ENCODE measurements at regions not wholly inside any gene's neighbourhood (a gene's known extent, or its start where the extent isn't known, plus 50 kb on each side); places are given as distances from the start of the nearest gene placed in this dataset.

DNA sequence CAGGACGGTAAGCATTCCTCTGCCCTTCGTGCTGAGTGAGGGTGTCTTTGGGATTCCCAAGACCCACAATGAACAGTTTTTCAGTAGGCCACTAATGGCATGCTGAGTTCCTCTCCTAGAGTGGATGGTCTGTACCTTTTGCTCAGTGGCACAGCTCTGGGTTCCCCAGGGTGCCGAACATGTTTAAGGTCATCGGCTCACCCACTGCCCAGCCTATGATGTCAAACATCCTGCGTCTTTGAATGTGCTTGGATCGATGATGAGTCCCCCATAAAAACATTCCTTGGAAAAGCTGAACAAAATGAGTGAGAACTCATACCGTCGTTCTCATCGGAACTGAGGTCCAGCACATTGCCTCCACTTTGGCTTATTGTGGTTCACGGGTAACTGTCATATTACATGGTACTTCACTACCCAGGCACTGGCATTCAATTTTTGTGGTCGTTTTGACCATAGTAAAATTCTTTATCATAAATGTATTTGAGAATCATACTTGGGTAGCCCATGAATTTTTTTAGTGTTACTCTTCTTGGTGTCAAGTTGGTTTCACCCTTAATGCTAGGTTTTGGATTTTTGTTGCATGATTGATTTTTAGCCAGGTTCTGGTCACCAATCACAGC lies 118.2 kb downstream of the SNRPN start:
- Histone ChIP-seq H3K27me3 (ENCODE audit: control insufficient read depth, insufficient read depth, low read length) (no peaks in the 10 kb centered on the region), H3K4me2 (ENCODE audit: low read depth, low read length) (no peak overlapping the region), H3K36me3 (ENCODE audit: control insufficient read depth, insufficient read depth, low read length) (peaks cover 96% of the 10 kb centered on the region), H2BK120ac (ENCODE audit: low read depth, low read length) (no peak overlapping the region), H2BK15ac (ENCODE audit: low read depth, low read length) (no peak overlapping the region), H3K9me1 (ENCODE audit: insufficient read depth, low read length) (no peaks in the 10 kb centered on the region), H3K4me3 (ENCODE audit: insufficient read depth, low read depth, low read length) (no peak overlapping the region), H2AK9ac (replicated peaks; ENCODE audit: low read depth, low read length, poor library complexity) (no peak overlapping the region), H2AK5ac (ENCODE audit: low read depth, low read length) (no peak overlapping the region), H4K5ac (ENCODE audit: low read depth, low read length) (no peak overlapping the region), H3K14ac (replicated peaks; ENCODE audit: low read depth, low read length) (no peak overlapping the region), H3K4me1 (ENCODE audit: control insufficient read depth, insufficient read depth, low read length) (no peaks in the 10 kb centered on the region), H3K18ac (ENCODE audit: low read depth, low read length) (no peak overlapping the region), H3K23ac (ENCODE audit: low read depth, low read length) (no peak overlapping the region), H3K4ac (ENCODE audit: low read depth, low read length) (no peak overlapping the region), H4K91ac (ENCODE audit: insufficient read depth, low read depth, low read length) (no peak overlapping the region), H3K27ac (ENCODE audit: insufficient read depth, low read length) (no peak overlapping the region), H3K9ac (ENCODE audit: low read depth, low read length) (no peak overlapping the region), H2AFZ (replicated peaks; ENCODE audit: low read length, poor library complexity) (no peak overlapping the region), H3K9me3 (ENCODE audit: control insufficient read depth, insufficient read depth, low read length) (peaks cover 100% of the 10 kb centered on the region), H2BK20ac (ENCODE audit: low read depth, low read length) (no peak overlapping the region), H2BK5ac (ENCODE audit: low read depth, low read length, poor library complexity, severe bottlenecking) (no peak overlapping the region), H3K56ac (ENCODE audit: extremely low read depth, insufficient read depth, low read length) (no peak overlapping the region), H4K20me1 (ENCODE audit: insufficient read depth, low read length) (no peaks in the 10 kb centered on the region), H3K79me1 (ENCODE audit: low read depth in 1 of 2, low read length in 2 of 2) (no peaks in the 10 kb centered on the region; a peak in 1 of 4 replicates), H4K8ac (ENCODE audit: low read depth in 2 of 2, low read length in 2 of 2) (no peak overlapping the region)
- ATAC-seq (ENCODE audit: low read depth) = no peak
- dilution Hi-C loops (cut with HindIII; ENCODE audit: low sequenced_read_pairs, unreplicated experiment) (no loop called here), in situ Hi-C loops (cut with MboI; ENCODE audit: low sequenced_read_pairs) (no loop called here), intact Hi-C loops (cut with micrococcal nuclease) (no loop called here)
- ChIA-PET CTCF (no interaction called here), POLR2A (ENCODE audit: unreplicated experiment) (no interaction called here)
- DNase-seq = no peak
- WGBS, 2 experiments (ENCODE audit: extremely low coverage in 2 of 2, insufficient read length in 1 of 2) = 100% methylated on average over 1 of the region's 11 CpGs; no CpG with 5 or more reads in 1 of the 2 experiments
- BruUV-seq (replicated peaks) = no TSS peak
- no peak for TF ChIP-seq FOS (IDR thresholded peaks at IDR 0.05; ENCODE audit: low read depth, low read length)
- no peak for TF ChIP-seq ELK1 (IDR thresholded peaks at IDR 0.05; ENCODE audit: borderline replicate concordance, low read depth, low read length)
- no peak for TF ChIP-seq SMC3 (IDR thresholded peaks at IDR 0.05; ENCODE audit: low read depth, low read length)
- TF ChIP-seq MAFK (IDR thresholded peaks at IDR 0.05; ENCODE audit: low read depth, low read length) = no peak
- TF ChIP-seq RAD21 (IDR thresholded peaks at IDR 0.05; ENCODE audit: low read length) = no peak
- no peak for TF ChIP-seq CHD1 (IDR thresholded peaks at IDR 0.05; ENCODE audit: low read depth, low read length)
- TF ChIP-seq USF2 (IDR thresholded peaks at IDR 0.05; ENCODE audit: low read depth, low read length) = no peak
- no peak for TF ChIP-seq CTCF (conservative IDR thresholded peaks at IDR 0.05; ENCODE audit: low read depth, low read length)
- TF ChIP-seq POLR2A (IDR thresholded peaks at IDR 0.05; ENCODE audit: low read depth, low read length) = no peak
- no peak for TF ChIP-seq NFE2L2 (IDR thresholded peaks at IDR 0.05; ENCODE audit: low read depth, low read length)
- TF ChIP-seq CEBPB (IDR thresholded peaks at IDR 0.05; ENCODE audit: low read depth, low read length) = no peak
- TF ChIP-seq RCOR1 (IDR thresholded peaks at IDR 0.05; ENCODE audit: insufficient replicate concordance, low read length) = no peak
- no peak for TF ChIP-seq MXI1 (IDR thresholded peaks at IDR 0.05; ENCODE audit: borderline replicate concordance, low read depth, low read length)
- no peak for TF ChIP-seq RFX5 (IDR thresholded peaks at IDR 0.05; ENCODE audit: low read depth, low read length)
